ENCODE measurements at regions not wholly inside any gene's neighbourhood (a gene's known extent, or its start where the extent isn't known, plus 50 kb on each side); places are given as distances from the start of the nearest gene placed in this dataset.

GRCh38 chr22:49090061-49090852 is 737.4 kb downstream of the BRD1 start:
- no peak for DNase-seq

DNA sequence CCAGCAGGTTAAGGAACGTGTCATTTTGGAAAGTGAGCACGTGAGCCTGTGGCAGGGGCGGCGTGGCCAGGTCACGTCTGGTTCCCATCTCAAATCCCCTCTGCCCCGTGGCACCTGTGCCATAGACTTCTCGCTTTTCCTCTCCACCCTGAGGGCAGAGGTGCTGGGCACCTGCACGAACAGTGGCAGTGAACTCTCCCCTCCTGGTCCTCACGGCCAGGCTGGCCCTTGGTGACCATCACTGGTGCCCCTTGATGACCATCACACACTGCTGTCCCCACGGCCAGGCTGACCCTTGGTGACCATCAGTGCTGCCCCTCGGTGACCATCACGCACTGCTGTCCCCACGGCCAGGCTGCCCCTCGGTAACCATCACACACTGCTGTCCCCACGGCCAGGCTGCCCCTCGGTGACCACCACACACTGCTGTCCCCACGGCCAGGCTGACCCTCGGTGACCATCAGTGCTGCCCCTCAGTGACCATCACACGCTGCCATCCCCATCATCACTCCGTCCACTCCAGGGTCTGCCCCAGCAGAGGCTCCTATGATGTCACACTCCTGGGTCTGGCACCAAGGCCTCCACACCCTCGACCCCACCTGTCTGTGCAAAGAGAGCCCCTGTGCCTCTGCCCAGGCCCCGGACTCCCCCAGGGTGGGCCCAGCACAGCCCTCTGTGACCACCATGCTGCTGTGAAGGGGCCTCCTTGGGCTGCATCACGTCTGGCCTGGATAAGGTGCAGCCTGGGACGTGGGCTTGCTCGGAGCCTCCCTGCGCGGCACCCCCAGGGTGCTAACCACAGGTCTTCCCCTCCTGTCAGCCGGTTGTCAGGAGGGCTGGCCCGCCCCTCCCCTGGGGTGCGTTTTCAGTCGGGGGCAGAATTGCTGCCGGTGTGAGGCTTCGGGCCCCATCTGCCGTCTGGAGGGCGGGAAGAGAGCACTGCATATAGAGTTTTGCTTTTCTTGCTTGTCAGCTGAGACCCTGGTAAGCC is 738.6 kb downstream of the BRD1 start:
- no peak for DNase-seq

GRCh38 chr22:49087716-49088601 is 739.7 kb downstream of the BRD1 start:
- DNase-seq, result no peak

GRCh38 chr22:49087198-49087597 is 740.5 kb downstream of the BRD1 start:
- DNase-seq, result peak; percentile 78

GRCh38 chr22:49086606-49087157 is 741.0 kb downstream of the BRD1 start:
- no peak for DNase-seq

DNA sequence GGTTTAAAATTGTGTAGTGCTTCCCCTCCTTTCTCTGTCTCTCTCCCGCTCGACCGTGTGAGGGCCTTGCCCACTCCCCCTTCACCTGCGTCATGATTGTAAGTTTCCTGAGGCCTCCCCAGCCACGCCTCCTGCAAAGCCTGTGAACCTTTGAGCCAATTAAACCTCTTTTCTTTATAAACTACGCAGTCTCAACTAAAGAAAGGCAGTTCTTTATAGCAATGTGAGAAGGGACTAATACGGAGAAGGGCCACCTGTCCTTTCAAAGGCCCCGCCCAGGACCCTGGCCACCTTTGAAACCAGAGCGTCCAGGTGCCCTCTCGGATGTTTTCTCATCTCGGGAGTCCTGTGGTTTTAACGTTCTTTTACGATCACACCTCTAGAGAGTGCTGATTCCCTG is 741.5 kb downstream of the BRD1 start:
- no peak for DNase-seq

DNA sequence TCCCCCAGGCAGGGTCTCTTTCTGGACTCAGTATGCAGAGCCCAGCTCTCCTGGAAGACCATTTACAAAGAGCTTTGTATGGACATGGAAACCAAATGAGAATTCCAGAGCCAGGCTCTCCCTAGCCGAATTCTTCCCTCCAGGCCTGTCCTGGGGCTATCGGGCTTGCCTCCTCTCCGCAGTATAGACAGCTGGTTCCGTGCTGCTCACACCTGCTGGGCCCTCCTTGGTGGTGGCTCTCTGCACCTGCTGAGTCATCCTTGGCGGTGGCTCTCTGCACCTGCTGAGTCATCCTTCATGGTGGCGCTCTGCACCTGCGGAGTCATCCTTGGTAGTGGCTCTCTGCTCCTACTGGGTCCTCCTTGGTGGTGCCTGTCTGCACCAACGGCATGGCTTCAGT is 743.5 kb downstream of the BRD1 start:
- DNase-seq, result no peak

DNA sequence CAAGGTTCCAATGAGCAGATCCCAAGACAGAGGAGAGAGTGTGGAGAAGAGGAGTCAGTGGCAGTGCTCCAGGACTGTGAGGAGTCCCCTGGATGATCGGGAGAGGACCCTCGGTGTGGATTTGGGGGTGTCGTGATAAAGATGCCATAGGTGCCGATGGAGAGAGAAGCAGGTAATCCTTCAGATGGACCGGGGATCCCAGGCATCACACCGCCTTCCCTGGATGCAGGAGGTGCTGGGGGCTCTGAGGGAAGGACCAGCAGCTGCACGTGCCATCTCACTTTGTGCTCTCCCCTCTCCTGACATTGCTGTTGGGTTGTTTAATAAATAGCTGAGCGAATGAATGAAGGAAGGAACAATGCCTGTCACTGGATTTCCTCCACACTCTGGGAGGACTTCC is 744.1 kb downstream of the BRD1 start:
- DNase-seq, result no peak

DNA sequence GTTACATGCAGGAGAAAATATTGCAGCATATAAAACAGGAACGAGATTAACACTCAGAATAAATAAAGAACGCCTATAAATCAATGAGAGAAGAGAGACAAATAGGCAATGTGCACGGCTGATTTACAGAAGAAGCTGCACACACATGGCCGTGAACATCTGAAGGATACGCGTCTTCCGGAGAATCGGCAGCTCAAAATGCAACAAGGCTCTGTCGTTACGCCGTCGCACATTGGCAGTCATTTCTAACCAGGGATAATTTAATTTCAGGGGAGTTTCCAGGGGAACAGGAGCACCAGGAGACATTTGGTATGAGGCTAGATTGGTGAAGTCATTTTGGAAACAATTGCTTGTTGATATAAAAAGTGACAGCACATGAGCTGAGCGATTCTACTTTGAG is 745.2 kb downstream of the BRD1 start:
- DNase-seq, result no peak

DNA sequence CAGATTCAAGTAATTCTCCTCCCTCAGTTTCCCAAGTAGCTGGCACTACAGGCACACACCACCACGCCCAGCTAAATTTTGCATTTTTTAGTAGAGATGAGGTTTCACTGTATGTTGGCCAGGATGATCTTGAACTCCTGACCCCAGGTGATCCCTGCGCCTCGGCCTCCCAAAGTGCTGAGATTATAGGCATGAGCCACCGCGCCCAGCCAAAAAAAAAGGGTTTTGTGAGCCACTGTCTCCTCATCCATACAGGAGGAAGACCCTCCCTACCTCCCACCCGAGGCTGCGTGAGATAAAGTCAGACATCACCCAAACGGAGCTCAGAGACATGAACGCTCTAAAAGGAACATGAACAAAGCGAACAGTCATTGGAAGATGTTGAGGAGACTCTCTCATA is 745.7 kb downstream of the BRD1 start:
- DNase-seq, result no peak

DNA sequence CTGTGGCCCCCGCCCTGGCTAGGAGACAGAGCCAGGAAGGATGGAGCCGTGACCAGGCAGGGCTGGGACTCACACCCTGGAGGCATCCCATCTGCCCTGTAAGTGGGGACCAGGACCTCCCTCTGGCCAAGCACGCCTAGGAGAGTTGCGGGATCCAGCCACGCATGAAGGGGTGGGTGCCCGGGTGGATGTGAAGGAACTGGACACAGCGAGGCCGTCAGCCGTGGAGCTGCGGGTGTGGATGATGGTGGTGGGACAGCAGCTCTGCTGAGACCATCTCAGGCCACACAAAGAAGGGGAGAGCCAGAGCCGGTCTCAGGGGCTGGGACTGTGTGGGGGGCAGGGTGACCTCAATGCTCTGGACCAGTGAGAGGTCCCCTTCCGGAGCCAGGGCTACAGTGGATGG is 746.4 kb downstream of the BRD1 start:
- DNase-seq, result no peak

- no peak for DNase-seq
These were observed 747.0 kb downstream of the BRD1 start for GRCh38 chr22:49080631-49081030.

- DNase-seq, result no peak
These were observed 747.8 kb downstream of the BRD1 start for GRCh38 chr22:49079743-49080500.

DNA sequence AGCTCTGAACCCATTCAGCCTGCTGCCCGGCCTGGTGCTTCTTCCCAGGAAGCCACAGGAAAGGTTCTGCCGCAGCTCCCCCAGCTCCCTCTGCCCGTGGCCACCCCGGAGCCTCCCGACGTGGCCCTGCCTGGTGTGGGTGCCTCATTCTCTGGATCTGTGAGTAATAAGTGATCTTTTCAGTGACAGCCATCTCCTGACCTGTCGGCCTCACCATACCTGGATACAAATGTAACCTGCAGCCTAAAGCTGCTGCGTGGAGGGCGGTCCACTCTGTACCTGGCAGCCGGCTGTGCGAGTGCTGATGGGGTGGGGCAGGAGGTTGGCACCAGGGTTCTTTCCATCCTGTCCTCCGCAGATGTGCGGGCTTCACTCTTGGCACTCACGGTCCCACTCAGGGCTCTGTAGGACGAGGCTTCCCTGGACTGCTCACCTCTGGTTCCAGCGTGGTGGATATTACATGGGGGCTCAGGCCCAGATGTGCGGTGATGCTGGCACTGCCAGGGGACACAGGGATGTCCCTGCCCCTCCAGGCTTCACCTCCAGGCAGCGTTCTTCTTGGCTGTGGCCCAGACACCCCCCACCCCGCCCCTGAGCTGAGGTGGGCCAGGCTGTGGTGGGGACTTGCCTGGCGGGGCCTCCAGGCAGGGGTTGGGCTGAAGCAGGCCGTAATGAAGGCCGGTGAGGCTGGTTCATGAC is 748.5 kb downstream of the BRD1 start:
- no peak for DNase-seq

DNA sequence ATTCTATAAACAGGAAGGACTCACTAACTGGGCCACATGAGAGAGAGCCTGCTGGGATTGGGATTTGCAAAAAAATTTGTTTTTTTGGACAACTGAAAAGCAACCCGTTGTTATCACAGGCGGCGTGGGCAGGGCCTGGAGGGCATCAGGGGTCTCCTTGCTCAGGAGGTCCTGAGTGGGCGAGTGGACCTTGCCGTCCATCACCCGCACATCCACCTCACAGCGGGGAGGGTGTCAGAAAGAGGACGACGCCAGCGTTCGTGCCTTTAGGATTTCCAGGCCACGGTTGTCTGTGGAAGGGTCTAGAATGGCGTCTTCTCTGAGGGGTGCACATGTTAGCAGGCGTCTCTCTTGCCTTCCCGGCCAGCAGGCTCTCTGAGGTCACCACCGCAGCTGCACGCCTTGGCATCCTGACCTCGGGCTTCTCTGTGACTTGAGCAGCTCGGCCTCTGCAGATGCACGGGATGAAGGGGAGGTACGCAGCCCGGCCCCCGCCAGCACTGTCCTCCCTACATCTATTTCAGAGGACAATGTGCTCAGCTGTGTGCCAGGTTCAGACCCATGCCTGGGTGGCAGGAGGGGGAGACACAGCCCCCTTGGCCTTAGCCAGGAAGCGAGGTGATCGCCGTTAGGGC is 749.5 kb downstream of the BRD1 start:
- no peak for DNase-seq

DNA sequence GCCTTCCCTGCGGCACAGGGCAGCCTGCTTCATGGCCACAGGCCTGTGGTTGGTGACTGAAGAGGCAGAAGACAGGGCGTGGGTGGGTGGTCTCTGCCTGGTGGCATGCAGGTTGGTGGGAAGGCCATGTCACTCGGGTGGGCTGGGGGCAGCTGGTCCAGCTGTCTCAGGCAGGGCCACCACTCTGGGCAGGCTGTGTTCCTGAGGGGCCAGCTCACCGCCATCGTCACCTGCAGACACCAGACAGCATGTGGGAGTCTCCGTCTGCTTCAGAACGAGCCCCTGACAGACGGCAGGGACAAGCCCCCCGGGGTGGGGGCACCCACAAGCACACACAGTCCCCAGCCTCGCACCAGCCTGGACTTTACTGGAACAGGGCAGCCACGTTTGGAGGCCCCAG is 750.1 kb downstream of the BRD1 start:
- no peak for DNase-seq

- no peak for DNase-seq
These were observed 750.7 kb downstream of the BRD1 start for GRCh38 chr22:49077036-49077393.

DNA sequence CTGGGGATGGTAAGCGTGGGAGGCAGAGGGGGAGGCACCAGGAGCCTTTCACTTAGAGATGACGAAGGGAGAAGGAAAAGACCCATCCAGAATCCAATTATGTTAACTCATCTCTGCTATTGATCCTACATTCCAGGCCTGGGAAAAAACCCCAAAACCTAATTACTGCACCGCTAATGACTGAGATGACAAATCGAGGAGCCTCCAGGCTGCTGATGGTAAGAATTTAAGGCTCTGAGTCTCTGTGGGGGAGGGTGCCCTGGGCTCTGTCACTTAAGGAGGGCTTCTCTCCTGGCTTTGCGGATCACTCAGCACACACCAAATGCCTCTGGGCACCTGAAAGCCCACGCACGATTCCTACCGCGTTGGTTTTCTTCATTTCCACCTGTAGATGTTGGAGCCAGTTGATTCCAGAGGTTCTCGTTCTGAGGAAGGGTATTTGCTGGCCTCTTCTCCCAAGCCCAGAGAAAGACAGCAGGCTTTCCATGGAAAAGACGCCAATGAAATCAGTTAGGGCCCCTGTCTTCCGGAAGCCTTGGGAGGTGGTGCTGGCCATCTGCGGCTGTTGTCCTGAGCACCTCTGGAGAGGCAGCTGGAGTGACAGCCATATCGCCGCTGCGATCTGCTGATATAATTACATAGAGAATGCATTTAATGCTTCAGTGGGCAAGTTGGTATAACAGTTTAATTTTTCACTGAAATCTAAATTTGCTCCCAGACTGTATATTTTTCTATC is 751.2 kb downstream of the BRD1 start:
- no peak for DNase-seq

DNA sequence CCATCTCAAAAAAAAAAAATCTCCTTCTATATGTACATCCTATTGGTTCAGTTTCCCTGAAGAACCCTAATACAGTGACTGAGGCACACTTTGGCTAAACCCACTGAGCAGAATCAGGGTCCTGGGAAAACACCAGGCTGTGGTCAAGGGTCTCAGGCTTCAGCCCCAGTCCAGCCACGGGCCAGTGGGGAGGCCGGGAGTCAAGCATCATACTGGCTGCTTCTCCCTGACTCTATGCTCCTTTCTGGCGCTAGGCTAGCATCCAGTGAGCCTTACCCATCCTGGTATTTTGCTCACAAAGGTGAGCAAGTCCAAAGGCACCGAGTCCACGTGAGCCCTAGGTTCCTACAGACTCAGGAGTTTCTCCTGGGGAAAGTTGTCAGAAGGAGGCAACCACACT is 752.5 kb downstream of the BRD1 start:
- DNase-seq, result no peak

Measured in skin of body (tissue), 1 donor.